ENCODE measurements at regions not wholly inside any gene's neighbourhood (a gene's known extent, or its start where the extent isn't known, plus 50 kb on each side); places are given as distances from the start of the nearest gene placed in this dataset.

- TF ChIP-seq POLR2AphosphoS5 (IDR thresholded peaks at IDR 0.05), result no peak
- TF ChIP-seq, protein P1, sequence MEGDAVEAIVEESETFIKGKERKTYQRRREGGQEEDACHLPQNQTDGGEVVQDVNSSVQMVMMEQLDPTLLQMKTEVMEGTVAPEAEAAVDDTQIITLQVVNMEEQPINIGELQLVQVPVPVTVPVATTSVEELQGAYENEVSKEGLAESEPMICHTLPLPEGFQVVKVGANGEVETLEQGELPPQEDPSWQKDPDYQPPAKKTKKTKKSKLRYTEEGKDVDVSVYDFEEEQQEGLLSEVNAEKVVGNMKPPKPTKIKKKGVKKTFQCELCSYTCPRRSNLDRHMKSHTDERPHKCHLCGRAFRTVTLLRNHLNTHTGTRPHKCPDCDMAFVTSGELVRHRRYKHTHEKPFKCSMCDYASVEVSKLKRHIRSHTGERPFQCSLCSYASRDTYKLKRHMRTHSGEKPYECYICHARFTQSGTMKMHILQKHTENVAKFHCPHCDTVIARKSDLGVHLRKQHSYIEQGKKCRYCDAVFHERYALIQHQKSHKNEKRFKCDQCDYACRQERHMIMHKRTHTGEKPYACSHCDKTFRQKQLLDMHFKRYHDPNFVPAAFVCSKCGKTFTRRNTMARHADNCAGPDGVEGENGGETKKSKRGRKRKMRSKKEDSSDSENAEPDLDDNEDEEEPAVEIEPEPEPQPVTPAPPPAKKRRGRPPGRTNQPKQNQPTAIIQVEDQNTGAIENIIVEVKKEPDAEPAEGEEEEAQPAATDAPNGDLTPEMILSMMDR (IDR thresholded peaks at IDR 0.05), result no peak
- TF ChIP-seq POLR2A (IDR thresholded peaks at IDR 0.05), result no peak
- no peak for TF ChIP-seq EP300 (IDR thresholded peaks at IDR 0.05)
Measured at GRCh38 chr4:19455196-19455595, 796.5 kb upstream of the SLIT2 start.

Data from sigmoid colon (tissue), 4 donors.